Neural crest cell (in vitro differentiated cells): ENCODE measurements at regions not wholly inside any gene's neighbourhood (a gene's known extent, or its start where the extent isn't known, plus 50 kb on each side); places are given as distances from the start of the nearest gene placed in this dataset.

ENCODE experiments used
- DNase-seq: peaks from one replicate; pipeline ENCODE4 v3.0.0; 2021; ENCODE audit warnings: low read depth, mixed read lengths, low spot score
- H3K27ac Mint-ChIP-seq: one replicate; pipeline ENCODE4 v1.8.0; 2021; ENCODE audit warnings: mild to moderate bottlenecking, mixed read lengths; ENCODE audit not compliant: unreplicated experiment
- H3K27me3 Mint-ChIP-seq: 2 replicates; pipeline ENCODE4 v1.8.0; 2021; ENCODE audit warnings: low read depth, mild to moderate bottlenecking, mixed read lengths
- H3K36me3 Mint-ChIP-seq: 2 replicates; pipeline ENCODE4 v1.8.0; 2021; ENCODE audit warnings: low read depth, mild to moderate bottlenecking, mixed read lengths
- H3K4me1 Mint-ChIP-seq: 2 replicates; pipeline ENCODE4 v1.8.0; 2021; ENCODE audit warnings: mixed read lengths
- H3K4me3 Mint-ChIP-seq: one replicate; pipeline ENCODE4 v1.8.0; 2021; ENCODE audit warnings: mild to moderate bottlenecking, mixed read lengths
- H3K9me3 Mint-ChIP-seq: 2 replicates; pipeline ENCODE4 v1.8.0; 2021; ENCODE audit warnings: mixed read lengths
- CTCF ChIP-seq: fragments of 200-600 bp; sonication (generic); conservative IDR thresholded peaks from 2 replicates; pipeline ENCODE4 v1.5.0; 2021; ENCODE audit warnings: antibody characterized with exemption, mild to moderate bottlenecking

GRCh38 chr9:90972057-90972456 is 170.4 kb downstream of the SYK start:
- no peak for TF ChIP-seq CTCF
- Mint-ChIP-seq H3K4me1 (peaks cover 8% of the 10 kb centered on the region), H3K36me3 (no peaks in the 10 kb centered on the region), H3K9me3 (no peaks in the 10 kb centered on the region), H3K27me3 (peaks cover 4% of the 10 kb centered on the region), H3K4me3 (no peak overlapping the region), H3K27ac (no peak overlapping the region)
- DNase-seq = no peak

GRCh38 chr9:90974016-90974415 is 172.4 kb downstream of the SYK start:
- no peak for DNase-seq
- Mint-ChIP-seq H3K4me3 (no peak overlapping the region), H3K27ac (no peak overlapping the region), H3K36me3 (no peaks in the 10 kb centered on the region), H3K27me3 (peaks cover 4% of the 10 kb centered on the region), H3K9me3 (no peaks in the 10 kb centered on the region), H3K4me1 (no peaks in the 10 kb centered on the region)
- no peak for TF ChIP-seq CTCF

GRCh38 chr9:90974643-90975245 is 173.1 kb downstream of the SYK start:
- Mint-ChIP-seq H3K4me1 (peaks cover 6% of the 10 kb centered on the region), H3K27ac (peak overlapping the region; percentile 57), H3K36me3 (no peaks in the 10 kb centered on the region), H3K27me3 (peaks cover 6% of the 10 kb centered on the region), H3K4me3 (no peak overlapping the region), H3K9me3 (no peaks in the 10 kb centered on the region)
- TF ChIP-seq CTCF = no peak
- DNase-seq = no peak

GRCh38 chr9:90975781-90976538 is 174.3 kb downstream of the SYK start:
- no peak for TF ChIP-seq CTCF
- peaks cover 9% of the 10 kb centered on the region for H3K4me1 Mint-ChIP-seq
- no peak for DNase-seq
- H3K27ac Mint-ChIP-seq = no peak overlapping the region
- peaks cover 12% of the 10 kb centered on the region for H3K27me3 Mint-ChIP-seq
- H3K9me3 Mint-ChIP-seq = no peaks in the 10 kb centered on the region
- H3K4me3 Mint-ChIP-seq = no peak overlapping the region
- no peaks in the 10 kb centered on the region for H3K36me3 Mint-ChIP-seq

- TF ChIP-seq CTCF = no peak
- Mint-ChIP-seq H3K27ac (no peak overlapping the region), H3K27me3 (peaks cover 13% of the 10 kb centered on the region), H3K36me3 (no peaks in the 10 kb centered on the region), H3K4me3 (no peak overlapping the region), H3K9me3 (no peaks in the 10 kb centered on the region), H3K4me1 (peaks cover 9% of the 10 kb centered on the region)
- DNase-seq = no peak
These were observed 177.5 kb downstream of the SYK start for GRCh38 chr9:90979138-90979551.
